Kasumi-1 (cell line): ENCODE measurements at regions not wholly inside any gene's neighbourhood (a gene's known extent, or its start where the extent isn't known, plus 50 kb on each side); places are given as distances from the start of the nearest gene placed in this dataset.
A peak's percentile ranks its signal among the peaks of the same experiment; 100 is the strongest.
"Not testable (repeated sequence)": the region's sequence is repeated elsewhere in the genome, so short reads cannot be mapped to it uniquely, and the experiment has no call there.

Experiments
- DNase-seq, 2 experiments: peaks; one replicate each; lab custom pipeline; 2025; lab: John Stamatoyannopoulos, UW

DNA sequence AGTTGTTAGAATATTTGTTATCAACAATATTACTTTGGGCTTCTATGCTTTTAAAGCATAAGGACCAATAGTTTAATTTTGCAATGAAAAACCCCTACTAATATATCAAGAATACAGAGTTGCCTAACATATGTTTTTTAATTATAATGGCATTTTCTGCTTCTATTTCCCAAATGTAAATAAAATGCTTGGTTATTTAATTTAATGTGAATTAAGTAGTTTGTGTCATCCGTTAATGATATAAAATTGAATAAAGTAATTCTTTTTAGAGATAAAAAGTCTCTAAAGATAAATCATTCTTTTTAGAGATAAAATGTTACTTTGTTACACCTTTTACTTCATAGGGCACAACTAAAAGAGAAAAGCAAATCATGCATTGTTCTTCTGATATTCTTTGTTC, 583.7 kb upstream of the ADGRL2 start:
- DNase-seq, result no peak

GRCh38 chr1:81213279-81213678, 587.5 kb upstream of the ADGRL2 start:
- DNase-seq, result no peak

- no peak for DNase-seq
Observed at GRCh38 chr1:81209461-81209860, 591.3 kb upstream of the ADGRL2 start.

DNA sequence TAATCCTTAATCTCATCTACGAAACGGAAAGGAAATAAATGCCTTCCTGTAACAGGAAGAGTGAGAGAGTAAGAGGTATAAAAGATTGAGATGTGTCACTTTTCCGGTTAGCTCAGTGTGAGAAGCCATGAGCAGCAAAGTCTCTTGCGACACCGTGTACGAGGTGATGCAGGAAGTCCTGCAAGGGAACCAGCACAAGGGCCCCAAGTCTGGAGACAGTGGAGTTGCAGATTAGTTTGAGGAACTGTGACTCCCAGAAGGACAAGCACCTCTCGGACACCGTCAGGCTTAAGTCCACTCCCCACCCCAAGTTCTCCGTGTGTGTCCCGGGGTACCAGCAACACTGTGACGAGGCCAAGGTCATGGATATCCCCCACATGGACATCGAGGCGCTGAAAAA, 592.3 kb upstream of the ADGRL2 start:
- peak; percentile 95 to 96 for DNase-seq

- DNase-seq, result no peak
Observed at GRCh38 chr1:81205956-81206355, 594.8 kb upstream of the ADGRL2 start.

DNA sequence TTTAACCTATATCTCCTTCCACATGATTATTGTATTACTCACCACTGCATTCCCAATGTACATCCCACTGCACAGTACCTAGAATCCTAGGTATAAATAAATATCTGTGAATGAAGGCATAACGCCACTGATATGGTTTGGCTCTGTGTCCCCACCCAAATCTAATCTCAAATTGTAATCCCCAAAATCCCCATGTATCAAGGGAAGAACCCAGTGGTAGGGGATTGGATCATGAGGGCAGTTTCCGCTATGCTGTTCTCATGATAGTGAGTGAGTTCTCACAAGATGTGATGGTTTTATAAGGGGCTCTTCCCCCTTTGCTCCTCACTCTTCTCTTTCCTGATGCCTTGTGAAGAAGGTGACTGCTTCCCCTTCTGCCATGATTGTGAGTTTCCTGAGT, 599.0 kb upstream of the ADGRL2 start:
- DNase-seq, result no peak

DNA sequence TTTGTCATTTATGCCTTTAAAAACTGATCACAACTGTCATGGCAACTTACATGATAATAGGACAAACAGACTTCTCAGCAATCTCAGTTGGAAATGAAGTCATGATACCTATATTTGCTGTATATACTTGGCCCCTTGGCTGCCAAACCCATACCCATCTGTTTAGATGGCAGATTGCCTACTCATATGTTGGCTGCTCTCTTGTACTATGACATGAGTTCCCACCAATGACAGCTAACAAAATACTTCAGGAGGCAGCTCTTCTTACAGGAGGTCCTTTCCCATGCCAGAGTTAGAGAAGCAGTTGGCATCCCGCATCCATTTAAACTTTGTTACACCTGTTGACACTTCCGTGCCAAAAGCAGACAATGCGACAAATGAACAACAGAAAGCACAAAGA, 603.1 kb upstream of the ADGRL2 start:
- no peak for DNase-seq

DNA sequence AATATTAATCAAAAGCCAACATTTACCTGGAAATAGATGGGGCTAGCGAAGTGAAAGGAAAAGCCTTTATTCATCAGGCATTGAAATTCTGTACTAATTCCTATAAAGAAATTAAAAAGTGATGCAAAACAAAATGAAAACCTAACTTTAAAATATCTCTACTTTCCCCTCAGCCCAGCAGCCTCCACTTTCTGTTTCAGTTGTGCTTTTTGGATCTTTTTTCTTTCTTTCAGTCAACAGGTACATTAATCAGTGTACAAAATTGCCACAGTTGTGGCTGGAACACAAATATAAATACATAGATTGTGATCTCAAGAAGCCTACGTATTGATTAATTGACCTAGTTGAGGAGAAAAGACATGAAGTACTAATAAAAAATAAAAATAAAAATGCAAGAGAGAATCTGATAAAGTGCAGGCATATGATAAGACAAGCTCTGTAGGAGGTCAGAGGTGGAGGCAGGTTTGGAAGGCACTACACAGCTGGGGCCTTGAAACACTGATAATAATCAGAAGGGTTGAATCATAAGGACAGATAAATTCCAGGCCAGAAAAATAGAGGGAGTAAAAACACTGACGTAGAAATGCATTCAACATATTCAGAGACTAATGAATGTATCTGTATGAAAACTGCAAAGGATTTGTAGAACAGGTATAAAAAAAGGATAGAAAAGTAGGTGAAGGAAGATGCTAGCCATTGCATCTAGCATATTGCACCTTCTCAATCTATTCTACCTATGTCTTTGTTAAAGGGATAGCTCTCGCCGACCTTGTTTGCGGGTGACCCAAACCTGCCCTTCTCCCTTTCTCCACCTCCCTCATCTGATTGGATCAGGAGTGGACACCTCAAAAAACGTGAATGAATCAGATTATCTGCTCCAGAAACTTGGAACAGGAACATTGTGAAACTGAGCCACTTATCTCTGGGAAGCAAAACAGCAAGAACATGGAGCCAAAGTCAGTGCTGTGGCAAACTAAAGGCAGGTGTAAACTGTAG, 607.8 kb upstream of the ADGRL2 start:
- no peak for DNase-seq

DNA sequence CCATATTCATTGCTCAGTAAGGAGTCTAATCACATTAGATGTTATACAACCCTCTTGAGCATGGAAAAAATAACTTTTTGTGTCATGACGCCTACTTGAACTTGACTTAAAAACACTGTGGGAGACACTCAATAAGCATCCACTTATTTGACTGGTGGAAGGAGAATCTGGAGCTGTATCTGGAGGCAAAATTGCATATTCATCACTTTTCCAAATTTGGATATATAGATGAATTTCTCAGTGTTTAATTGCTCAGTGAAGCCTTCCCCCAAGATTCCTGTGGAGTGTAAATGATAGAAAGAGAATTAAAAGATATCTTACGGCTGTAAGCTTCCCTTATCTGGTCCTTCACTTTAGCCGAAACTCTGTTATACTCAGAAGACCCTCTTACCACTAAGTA, 610.7 kb upstream of the ADGRL2 start:
- DNase-seq, result no peak

- no peak for DNase-seq
Observed at GRCh38 chr1:81187635-81188034, 613.1 kb upstream of the ADGRL2 start.

DNA sequence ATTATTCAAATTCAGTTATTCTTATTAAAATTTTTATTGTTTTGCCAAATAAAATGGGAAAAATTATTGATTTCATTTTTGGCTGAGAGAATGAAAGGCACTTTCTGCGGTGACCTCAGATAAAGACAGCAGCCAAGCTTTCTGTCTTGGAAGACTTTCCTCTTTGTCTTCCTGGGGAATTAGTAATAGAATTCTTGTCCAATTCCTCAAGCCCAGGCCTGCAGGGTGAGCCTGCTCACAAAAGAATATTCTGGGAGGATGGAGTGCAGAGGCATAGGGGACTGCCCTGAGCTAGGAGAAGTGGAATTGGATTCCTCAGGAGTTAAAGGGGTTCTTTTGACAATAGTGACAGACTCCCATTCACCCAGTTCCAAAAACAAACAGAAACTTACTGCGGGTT, 614.5 kb upstream of the ADGRL2 start:
- no peak for DNase-seq

DNA sequence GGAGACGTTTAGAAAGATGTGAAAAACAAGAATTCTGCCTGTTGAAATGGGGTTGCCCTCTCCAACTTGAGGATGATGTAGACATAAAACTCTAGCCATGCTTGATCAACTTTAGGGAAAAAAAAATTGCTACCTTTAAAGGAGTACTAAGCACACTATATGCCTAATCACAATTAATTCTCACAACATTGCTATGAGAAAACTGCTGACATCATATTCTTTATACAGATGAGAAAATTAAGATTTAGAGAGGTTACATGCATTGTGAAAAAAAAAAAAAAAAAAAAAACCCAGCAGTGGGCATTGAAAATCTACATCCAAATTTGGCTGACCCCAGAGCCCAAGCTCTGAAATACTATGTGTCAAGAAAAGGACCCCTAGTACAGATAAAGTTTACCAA, 617.2 kb upstream of the ADGRL2 start:
- DNase-seq, result no peak

GRCh38 chr1:81183051-81183450, 617.7 kb upstream of the ADGRL2 start:
- no peak for DNase-seq

DNA sequence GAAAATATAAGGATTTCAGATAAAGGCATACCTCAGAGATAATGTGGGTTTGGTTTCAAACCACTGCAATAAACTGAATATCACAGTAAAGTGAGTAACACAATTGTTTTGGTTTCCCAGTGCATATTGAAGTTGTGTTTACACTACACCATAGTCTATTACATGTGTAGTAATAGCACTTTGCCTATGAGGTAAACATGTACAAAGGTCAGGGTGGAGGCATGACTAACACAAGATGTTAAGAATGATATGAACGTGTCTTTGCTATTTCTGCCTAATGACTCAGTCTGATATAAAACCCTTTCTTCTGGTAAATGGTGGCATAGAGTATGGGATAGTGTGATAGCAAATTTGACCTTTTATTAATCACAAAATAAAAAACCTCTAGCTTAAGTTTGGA, 621.5 kb upstream of the ADGRL2 start:
- no peak for DNase-seq

DNA sequence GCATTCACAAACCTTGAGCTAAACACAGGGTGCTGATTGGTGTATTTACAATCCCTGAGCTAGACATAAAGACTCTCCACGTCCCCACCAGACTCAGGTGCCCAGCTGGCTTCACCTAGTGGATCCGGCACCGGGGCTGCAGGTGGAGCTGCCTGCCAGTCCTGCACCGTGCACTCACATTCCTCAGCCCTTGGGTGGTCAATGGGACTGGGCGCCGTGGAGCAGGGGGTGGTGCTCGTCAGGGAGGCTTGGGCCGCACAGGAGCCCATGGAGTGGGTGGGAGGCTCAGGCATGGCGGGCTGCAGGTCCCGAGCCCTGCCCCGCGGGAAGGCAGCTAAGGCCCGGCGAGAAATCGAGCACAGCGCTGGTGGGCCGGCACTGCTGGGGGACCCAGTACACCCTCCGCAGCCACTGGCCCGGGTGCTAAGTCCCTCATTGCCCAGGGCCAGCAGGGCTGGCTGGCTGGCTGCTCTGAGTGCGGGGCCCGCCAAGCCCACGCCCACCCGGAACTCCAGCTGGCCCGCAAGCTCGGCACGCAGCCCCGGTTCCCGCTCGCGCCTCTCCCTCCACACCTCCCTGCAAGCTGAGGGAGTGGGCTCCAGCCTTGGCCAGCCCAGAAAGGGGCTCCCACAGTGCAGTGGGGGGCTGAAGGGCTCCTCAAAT, 622.2 kb upstream of the ADGRL2 start:
- not testable (repeated sequence) for DNase-seq

GRCh38 chr1:81174811-81175476, 625.8 kb upstream of the ADGRL2 start:
- DNase-seq, result no peak

GRCh38 chr1:81174052-81174451, 626.7 kb upstream of the ADGRL2 start:
- DNase-seq, result no peak

GRCh38 chr1:81172483-81172882, 628.3 kb upstream of the ADGRL2 start:
- no peak for DNase-seq

DNA sequence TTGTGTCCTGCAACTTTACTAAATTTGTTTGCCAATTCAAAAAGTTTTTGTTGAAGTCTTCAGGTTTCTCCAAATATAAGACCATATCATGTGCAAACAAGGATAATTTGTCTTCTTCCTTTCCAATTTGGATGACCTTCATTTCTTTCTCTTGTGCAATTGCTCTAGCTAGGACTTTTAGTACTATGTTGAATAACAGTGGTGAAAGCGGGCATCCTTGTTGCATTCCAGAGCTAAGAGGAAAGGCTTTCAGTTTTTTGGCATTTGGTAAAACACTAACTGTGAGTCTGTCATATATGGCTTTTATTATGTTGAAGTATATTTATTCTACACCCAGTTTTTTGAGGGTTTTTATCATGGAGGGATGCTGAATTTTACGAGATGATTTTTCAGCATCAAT, 630.0 kb upstream of the ADGRL2 start:
- DNase-seq, result no peak

DNA sequence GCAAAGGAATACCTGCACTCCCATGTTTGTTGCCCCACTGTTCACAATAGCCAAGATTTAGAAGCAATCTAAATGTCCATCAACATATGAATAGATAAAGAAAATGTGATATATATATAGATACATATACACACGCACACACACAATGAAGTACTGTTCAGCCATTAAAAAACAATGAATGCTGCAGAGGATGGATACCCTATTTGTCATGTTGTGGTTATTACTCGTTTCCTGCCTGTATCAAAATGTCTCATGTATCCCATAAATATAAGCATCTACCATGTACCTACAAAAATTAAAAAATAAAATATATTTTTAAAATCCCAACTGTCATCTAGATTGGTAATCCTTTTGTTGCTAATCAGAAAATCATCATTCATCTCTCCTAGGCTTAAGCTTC, 634.8 kb upstream of the ADGRL2 start:
- DNase-seq, result no peak

DNA sequence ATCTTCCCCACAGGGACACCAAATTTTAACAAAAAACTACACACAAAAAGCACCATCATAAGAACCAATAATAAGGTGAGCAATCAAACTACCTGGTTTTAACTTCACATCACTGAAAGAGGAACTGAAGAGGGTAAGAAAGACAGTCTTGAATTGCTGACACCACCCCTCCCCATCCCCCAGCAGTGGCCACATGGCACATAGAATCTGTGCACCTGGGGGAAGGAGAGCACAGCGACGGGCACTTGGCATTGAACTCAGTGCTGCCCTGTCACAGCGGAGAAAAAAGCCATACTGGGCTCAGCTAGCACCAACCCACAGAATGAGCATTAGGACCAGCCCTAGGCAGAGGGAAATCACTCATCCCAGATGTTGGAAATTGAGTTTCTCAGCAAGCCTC, 640.0 kb upstream of the ADGRL2 start:
- DNase-seq, result no peak

- no peak for DNase-seq
Observed at GRCh38 chr1:81158592-81158991, 642.1 kb upstream of the ADGRL2 start.

DNA sequence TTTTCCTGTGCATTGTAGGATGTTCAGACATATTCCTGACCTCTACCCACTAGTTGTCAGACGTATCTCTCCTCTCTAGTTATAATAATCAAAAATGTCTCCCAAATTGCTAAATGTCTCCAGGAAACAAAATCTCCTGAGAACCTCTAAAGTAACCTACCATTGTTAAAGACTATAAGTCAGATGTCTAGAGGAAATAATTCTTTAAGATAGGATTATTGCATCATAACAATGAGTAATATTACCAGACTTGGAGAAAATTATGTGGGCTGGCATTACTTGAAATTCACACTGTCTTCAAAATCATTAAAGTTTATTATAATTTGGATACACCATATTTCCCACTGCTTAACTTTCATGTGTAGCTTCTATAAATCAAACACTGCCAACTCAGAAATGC, 643.0 kb upstream of the ADGRL2 start:
- no peak for DNase-seq
